HEK293 (cell line): ENCODE measurements at regions not wholly inside any gene's neighbourhood (a gene's known extent, or its start where the extent isn't known, plus 50 kb on each side); places are given as distances from the start of the nearest gene placed in this dataset.

Source experiments
- CTCF ChIA-PET: fragments of 350-600 bp; formaldehyde crosslinking; extraction: SDS; loops from one replicate; lab custom pipeline; 2021; ENCODE audit warnings: antibody characterized with exemption; lab: Yijun Ruan, JAX
- POLR2A ChIA-PET: fragments of 300-600 bp; formaldehyde crosslinking; extraction: SDS; loops from one replicate; lab custom pipeline; 2020; ENCODE audit warnings: antibody characterized with exemption, inconsistent platforms; lab: Yijun Ruan, JAX
- H3K27ac ChIP-seq: fragments of 200-500 bp; sonication (Bioruptor generic); 2 replicates; pipeline ENCODE4 v1.5.1; 2014; ENCODE audit warnings: low read depth, low read length, control low read depth, inconsistent platforms; ENCODE audit errors: extremely low read depth
- H3K36me3 ChIP-seq, 2 experiments: fragments of 200-500 bp in 1 of 2; sonication (Bioruptor generic) in 1 of 2; 1 replicate in 1 of 2; 2 replicates in 1 of 2; pipeline ENCODE4 v1.5.1; 2014 to 2017; ENCODE audit warnings: inconsistent platforms in 2 of 2, low read length in 2 of 2; ENCODE audit not compliant: control insufficient read depth in 2 of 2, insufficient read depth in 1 of 2
- H3K4me1 ChIP-seq: fragments of 200-500 bp; sonication (Bioruptor generic); 2 replicates; pipeline ENCODE4 v1.5.1; 2014; ENCODE audit warnings: mild to moderate bottlenecking, low read length, inconsistent platforms; ENCODE audit not compliant: control insufficient read depth, insufficient read depth
- H3K4me3 ChIP-seq: 2 replicates; pipeline ENCODE4 v1.5.1; 2011; ENCODE audit warnings: low read depth, mild to moderate bottlenecking, control low read depth, low read length, moderate library complexity
- H3K9me3 ChIP-seq: fragments of 200-500 bp; sonication (Bioruptor generic); 2 replicates; pipeline ENCODE4 v1.5.1; 2014; ENCODE audit warnings: low read depth, low read length, inconsistent platforms; ENCODE audit not compliant: control insufficient read depth, insufficient read depth
- BCL11A ChIP-seq: fragments of 450-650 bp; formaldehyde crosslinking; IDR thresholded peaks from 2 replicates; pipeline ENCODE4 v1.5.1; 2016; ENCODE audit warnings: low read depth, missing biosample characterization, missing genetic modification characterization
- BCL11B ChIP-seq: fragments of 450-650 bp; formaldehyde crosslinking; IDR thresholded peaks from 2 replicates; pipeline ENCODE4 v1.5.1; 2016; ENCODE audit warnings: low read depth, missing biosample characterization, missing genetic modification characterization
- GLIS1 ChIP-seq: fragments of 450-650 bp; formaldehyde crosslinking; IDR thresholded peaks from 2 replicates; pipeline ENCODE4 v1.5.1; 2016; ENCODE audit warnings: missing biosample characterization, missing genetic modification characterization
- HOXD13 ChIP-seq: sonication (generic); formaldehyde crosslinking; IDR thresholded peaks from 2 replicates; pipeline ENCODE4 v1.8.0; 2022; ENCODE audit warnings: missing genetic modification reagents, borderline replicate concordance
- SALL2 ChIP-seq: fragments of 450-650 bp; formaldehyde crosslinking; IDR thresholded peaks from 2 replicates; pipeline ENCODE4 v1.5.0; 2017; ENCODE audit warnings: missing biosample characterization, mild to moderate bottlenecking, missing genetic modification characterization, borderline replicate concordance
- SP7 ChIP-seq: fragments of 450-650 bp; formaldehyde crosslinking; IDR thresholded peaks from 2 replicates; pipeline ENCODE4 v1.5.1; 2016; ENCODE audit warnings: missing biosample characterization, missing genetic modification characterization
- ZFP3 ChIP-seq: fragments of 450-650 bp; formaldehyde crosslinking; IDR thresholded peaks from 2 replicates; pipeline ENCODE4 v1.5.1; 2016; ENCODE audit warnings: low read depth, missing biosample characterization, missing genetic modification characterization
- ZNF155 ChIP-seq: fragments of 450-650 bp; formaldehyde crosslinking; IDR thresholded peaks from 2 replicates; pipeline ENCODE4 v1.5.1; 2016; ENCODE audit warnings: missing biosample characterization, missing genetic modification characterization
- ZNF175 ChIP-seq: fragments of 450-650 bp; formaldehyde crosslinking; IDR thresholded peaks from 2 replicates; pipeline ENCODE4 v1.5.1; 2016; ENCODE audit warnings: missing biosample characterization, missing genetic modification characterization
- ZNF223 ChIP-seq: fragments of 450-650 bp; formaldehyde crosslinking; IDR thresholded peaks from 2 replicates; pipeline ENCODE4 v1.5.1; 2016; ENCODE audit warnings: missing biosample characterization, missing genetic modification characterization
- ZNF24 ChIP-seq: fragments of 450-650 bp; formaldehyde crosslinking; IDR thresholded peaks from 2 replicates; pipeline ENCODE4 v1.5.1; 2016; ENCODE audit warnings: missing biosample characterization, missing genetic modification characterization
- ZNF501 ChIP-seq: fragments of 450-650 bp; formaldehyde crosslinking; IDR thresholded peaks from 2 replicates; pipeline ENCODE4 v1.5.1; 2016; ENCODE audit warnings: missing biosample characterization, missing genetic modification characterization
- ZNF555 ChIP-seq: fragments of 450-650 bp; formaldehyde crosslinking; conservative IDR thresholded peaks from 2 replicates; pipeline ENCODE4 v1.5.1; 2017; ENCODE audit warnings: missing biosample characterization, mild to moderate bottlenecking, missing genetic modification characterization, inconsistent platforms
- ZNF624 ChIP-seq: fragments of 450-650 bp; formaldehyde crosslinking; IDR thresholded peaks from 2 replicates; pipeline ENCODE4 v1.5.1; 2017; ENCODE audit warnings: missing biosample characterization, missing genetic modification characterization
- ZNF791 ChIP-seq: fragments of 450-650 bp; formaldehyde crosslinking; IDR thresholded peaks from 2 replicates; pipeline ENCODE4 v1.5.1; 2016; ENCODE audit warnings: missing biosample characterization, missing genetic modification characterization
- TF ChIP-seq, protein P1 (sequence below): fragments of 450-650 bp; formaldehyde crosslinking; IDR thresholded peaks from 2 replicates; pipeline ENCODE4 v1.5.1; 2016; ENCODE audit warnings: missing biosample characterization, missing genetic modification characterization
- TF ChIP-seq, protein P2 (sequence below): fragments of 450-650 bp; formaldehyde crosslinking; IDR thresholded peaks from 2 replicates; pipeline ENCODE4 v1.5.1; 2016; ENCODE audit warnings: missing biosample characterization, missing genetic modification characterization
- TF ChIP-seq, protein P3 (sequence below): fragments of 450-650 bp; formaldehyde crosslinking; IDR thresholded peaks from 2 replicates; pipeline ENCODE4 v1.5.1; 2017; ENCODE audit warnings: missing biosample characterization, missing genetic modification characterization
- TF ChIP-seq, protein P4 (sequence below): fragments of 450-650 bp; formaldehyde crosslinking; IDR thresholded peaks from 2 replicates; pipeline ENCODE4 v1.5.1; 2016; ENCODE audit warnings: missing biosample characterization, missing genetic modification characterization
- TF ChIP-seq, protein P5 (sequence below): fragments of 450-650 bp; formaldehyde crosslinking; IDR thresholded peaks from 2 replicates; pipeline ENCODE4; 2016; ENCODE audit warnings: missing biosample characterization, missing genetic modification characterization
- TF ChIP-seq, protein P6 (sequence below): fragments of 450-650 bp; formaldehyde crosslinking; IDR thresholded peaks from 2 replicates; pipeline ENCODE4 v1.5.1; 2016; ENCODE audit warnings: missing biosample characterization, missing genetic modification characterization

DNA sequence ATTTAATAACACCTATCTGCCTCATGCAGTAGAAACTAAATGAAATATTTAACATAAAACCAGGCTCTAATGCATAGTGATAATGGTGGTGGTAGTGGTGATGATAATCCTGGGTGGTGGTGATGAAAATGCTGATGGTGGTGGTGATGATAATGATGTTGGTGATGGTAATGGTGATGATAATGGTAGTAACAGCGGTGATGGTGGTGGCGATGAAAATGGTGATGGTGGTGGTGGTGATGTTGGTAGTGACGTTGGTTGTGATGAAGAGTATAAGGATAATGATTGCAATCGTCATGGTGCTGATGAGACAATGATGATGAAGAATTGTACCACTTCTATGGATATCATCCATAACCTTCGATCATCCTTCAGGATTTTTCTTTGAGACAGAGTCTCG lies 173.7 kb upstream of the CDH11 start:
- Histone ChIP-seq H3K9me3 (no peaks in the 10 kb centered on the region), H3K36me3 (no peaks in the 10 kb centered on the region)
- TF ChIP-seq, protein P1, sequence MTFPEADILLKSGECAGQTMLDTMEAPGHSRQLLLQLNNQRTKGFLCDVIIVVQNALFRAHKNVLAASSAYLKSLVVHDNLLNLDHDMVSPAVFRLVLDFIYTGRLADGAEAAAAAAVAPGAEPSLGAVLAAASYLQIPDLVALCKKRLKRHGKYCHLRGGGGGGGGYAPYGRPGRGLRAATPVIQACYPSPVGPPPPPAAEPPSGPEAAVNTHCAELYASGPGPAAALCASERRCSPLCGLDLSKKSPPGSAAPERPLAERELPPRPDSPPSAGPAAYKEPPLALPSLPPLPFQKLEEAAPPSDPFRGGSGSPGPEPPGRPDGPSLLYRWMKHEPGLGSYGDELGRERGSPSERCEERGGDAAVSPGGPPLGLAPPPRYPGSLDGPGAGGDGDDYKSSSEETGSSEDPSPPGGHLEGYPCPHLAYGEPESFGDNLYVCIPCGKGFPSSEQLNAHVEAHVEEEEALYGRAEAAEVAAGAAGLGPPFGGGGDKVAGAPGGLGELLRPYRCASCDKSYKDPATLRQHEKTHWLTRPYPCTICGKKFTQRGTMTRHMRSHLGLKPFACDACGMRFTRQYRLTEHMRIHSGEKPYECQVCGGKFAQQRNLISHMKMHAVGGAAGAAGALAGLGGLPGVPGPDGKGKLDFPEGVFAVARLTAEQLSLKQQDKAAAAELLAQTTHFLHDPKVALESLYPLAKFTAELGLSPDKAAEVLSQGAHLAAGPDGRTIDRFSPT (tag by site-specific recombination), result no peak
- TF ChIP-seq BCL11A (tag by site-specific recombination), result no peak
- TF ChIP-seq ZNF501, result no peak
- no peak for TF ChIP-seq BCL11B (tag by site-specific recombination)
- no peak for TF ChIP-seq ZNF24 (tag by site-specific recombination)
- TF ChIP-seq HOXD13 (CRISPR knock-in tag), result no peak
- no peak for TF ChIP-seq ZNF175
- TF ChIP-seq ZNF155 (tag by site-specific recombination), result no peak
- TF ChIP-seq, protein P2, sequence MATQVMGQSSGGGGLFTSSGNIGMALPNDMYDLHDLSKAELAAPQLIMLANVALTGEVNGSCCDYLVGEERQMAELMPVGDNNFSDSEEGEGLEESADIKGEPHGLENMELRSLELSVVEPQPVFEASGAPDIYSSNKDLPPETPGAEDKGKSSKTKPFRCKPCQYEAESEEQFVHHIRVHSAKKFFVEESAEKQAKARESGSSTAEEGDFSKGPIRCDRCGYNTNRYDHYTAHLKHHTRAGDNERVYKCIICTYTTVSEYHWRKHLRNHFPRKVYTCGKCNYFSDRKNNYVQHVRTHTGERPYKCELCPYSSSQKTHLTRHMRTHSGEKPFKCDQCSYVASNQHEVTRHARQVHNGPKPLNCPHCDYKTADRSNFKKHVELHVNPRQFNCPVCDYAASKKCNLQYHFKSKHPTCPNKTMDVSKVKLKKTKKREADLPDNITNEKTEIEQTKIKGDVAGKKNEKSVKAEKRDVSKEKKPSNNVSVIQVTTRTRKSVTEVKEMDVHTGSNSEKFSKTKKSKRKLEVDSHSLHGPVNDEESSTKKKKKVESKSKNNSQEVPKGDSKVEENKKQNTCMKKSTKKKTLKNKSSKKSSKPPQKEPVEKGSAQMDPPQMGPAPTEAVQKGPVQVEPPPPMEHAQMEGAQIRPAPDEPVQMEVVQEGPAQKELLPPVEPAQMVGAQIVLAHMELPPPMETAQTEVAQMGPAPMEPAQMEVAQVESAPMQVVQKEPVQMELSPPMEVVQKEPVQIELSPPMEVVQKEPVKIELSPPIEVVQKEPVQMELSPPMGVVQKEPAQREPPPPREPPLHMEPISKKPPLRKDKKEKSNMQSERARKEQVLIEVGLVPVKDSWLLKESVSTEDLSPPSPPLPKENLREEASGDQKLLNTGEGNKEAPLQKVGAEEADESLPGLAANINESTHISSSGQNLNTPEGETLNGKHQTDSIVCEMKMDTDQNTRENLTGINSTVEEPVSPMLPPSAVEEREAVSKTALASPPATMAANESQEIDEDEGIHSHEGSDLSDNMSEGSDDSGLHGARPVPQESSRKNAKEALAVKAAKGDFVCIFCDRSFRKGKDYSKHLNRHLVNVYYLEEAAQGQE (tag by site-specific recombination), result no peak
- TF ChIP-seq, protein P3, sequence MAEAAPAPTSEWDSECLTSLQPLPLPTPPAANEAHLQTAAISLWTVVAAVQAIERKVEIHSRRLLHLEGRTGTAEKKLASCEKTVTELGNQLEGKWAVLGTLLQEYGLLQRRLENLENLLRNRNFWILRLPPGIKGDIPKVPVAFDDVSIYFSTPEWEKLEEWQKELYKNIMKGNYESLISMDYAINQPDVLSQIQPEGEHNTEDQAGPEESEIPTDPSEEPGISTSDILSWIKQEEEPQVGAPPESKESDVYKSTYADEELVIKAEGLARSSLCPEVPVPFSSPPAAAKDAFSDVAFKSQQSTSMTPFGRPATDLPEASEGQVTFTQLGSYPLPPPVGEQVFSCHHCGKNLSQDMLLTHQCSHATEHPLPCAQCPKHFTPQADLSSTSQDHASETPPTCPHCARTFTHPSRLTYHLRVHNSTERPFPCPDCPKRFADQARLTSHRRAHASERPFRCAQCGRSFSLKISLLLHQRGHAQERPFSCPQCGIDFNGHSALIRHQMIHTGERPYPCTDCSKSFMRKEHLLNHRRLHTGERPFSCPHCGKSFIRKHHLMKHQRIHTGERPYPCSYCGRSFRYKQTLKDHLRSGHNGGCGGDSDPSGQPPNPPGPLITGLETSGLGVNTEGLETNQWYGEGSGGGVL (tag by site-specific recombination), result no peak
- TF ChIP-seq ZNF791, result no peak
- TF ChIP-seq GLIS1 (tag by site-specific recombination), result no peak
- no peak for TF ChIP-seq ZNF624 (tag by site-specific recombination)
- TF ChIP-seq ZFP3 (tag by site-specific recombination), result no peak
- TF ChIP-seq, protein P4, sequence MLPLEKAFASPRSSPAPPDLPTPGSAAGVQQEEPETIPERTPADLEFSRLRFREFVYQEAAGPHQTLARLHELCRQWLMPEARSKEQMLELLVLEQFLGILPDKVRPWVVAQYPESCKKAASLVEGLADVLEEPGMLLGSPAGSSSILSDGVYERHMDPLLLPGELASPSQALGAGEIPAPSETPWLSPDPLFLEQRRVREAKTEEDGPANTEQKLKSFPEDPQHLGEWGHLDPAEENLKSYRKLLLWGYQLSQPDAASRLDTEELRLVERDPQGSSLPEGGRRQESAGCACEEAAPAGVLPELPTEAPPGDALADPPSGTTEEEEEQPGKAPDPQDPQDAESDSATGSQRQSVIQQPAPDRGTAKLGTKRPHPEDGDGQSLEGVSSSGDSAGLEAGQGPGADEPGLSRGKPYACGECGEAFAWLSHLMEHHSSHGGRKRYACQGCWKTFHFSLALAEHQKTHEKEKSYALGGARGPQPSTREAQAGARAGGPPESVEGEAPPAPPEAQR (tag by site-specific recombination), result no peak
- TF ChIP-seq SALL2 (tag by site-specific recombination), result no peak
- TF ChIP-seq, all 188 proteins: peak for 0
- H3K4me3 ChIP-seq, result no peak overlapping the region
- no peaks in the 10 kb centered on the region for H3K4me1 ChIP-seq
- no peak overlapping the region for H3K27ac ChIP-seq
- ChIA-PET POLR2A (no interaction called here), CTCF (no interaction called here)

DNA sequence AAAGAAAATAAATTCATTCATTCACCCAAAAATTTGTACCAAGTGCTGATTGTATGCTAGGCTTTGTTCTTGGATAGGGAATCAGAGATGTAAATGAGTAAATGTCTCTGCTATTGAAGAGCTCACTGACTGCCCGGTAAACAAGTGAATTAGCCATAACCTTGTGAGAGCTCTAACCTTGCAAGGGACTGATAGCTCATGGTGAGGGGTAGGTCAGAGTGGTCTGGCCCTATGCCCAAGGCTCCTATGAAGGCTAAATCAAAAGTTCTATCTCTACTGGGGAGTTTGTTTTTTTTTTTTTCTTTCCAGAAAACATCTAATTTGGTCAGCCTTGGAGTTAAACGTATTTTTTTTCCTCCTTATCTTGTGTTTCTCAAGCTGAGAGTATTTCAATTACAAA lies 172.8 kb upstream of the CDH11 start:
- CTCF ChIA-PET, result no interaction called here
- POLR2A ChIA-PET, result no interaction called here
- TF ChIP-seq ZNF223 (tag by site-specific recombination) (no peak), ZNF555 (tag by site-specific recombination) (no peak), SP7 (tag by site-specific recombination) (no peak)
- TF ChIP-seq, protein P5, sequence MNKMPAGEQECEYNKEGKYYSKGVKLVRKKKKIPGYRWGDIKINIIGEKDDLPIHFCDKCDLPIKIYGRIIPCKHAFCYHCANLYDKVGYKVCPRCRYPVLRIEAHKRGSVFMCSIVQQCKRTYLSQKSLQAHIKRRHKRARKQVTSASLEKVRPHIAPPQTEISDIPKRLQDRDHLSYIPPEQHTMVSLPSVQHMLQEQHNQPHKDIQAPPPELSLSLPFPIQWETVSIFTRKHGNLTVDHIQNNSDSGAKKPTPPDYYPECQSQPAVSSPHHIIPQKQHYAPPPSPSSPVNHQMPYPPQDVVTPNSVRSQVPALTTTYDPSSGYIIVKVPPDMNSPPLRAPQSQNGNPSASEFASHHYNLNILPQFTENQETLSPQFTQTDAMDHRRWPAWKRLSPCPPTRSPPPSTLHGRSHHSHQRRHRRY, result no peak
- TF ChIP-seq, protein P6, sequence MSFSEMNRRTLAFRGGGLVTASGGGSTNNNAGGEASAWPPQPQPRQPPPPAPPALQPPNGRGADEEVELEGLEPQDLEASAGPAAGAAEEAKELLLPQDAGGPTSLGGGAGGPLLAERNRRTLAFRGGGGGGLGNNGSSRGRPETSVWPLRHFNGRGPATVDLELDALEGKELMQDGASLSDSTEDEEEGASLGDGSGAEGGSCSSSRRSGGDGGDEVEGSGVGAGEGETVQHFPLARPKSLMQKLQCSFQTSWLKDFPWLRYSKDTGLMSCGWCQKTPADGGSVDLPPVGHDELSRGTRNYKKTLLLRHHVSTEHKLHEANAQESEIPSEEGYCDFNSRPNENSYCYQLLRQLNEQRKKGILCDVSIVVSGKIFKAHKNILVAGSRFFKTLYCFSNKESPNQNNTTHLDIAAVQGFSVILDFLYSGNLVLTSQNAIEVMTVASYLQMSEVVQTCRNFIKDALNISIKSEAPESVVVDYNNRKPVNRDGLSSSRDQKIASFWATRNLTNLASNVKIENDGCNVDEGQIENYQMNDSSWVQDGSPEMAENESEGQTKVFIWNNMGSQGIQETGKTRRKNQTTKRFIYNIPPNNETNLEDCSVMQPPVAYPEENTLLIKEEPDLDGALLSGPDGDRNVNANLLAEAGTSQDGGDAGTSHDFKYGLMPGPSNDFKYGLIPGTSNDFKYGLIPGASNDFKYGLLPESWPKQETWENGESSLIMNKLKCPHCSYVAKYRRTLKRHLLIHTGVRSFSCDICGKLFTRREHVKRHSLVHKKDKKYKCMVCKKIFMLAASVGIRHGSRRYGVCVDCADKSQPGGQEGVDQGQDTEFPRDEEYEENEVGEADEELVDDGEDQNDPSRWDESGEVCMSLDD (tag by site-specific recombination), result no peak

More for the DNA sequence above, 172.8 kb upstream of the CDH11 start:
- Histone ChIP-seq H3K27ac (no peak overlapping the region), H3K4me3 (no peak overlapping the region), H3K9me3 (no peaks in the 10 kb centered on the region), H3K36me3 (no peaks in the 10 kb centered on the region), H3K4me1 (no peaks in the 10 kb centered on the region)
